HG03571 (cell line): ENCODE measurements at regions not wholly inside any gene's neighbourhood (a gene's known extent, or its start where the extent isn't known, plus 50 kb on each side); places are given as distances from the start of the nearest gene placed in this dataset.

Source experiments
- ATAC-seq: cut with Tn5 transposase; IDR thresholded peaks from one replicate; pipeline ENCODE4 v1.9.1; 2021; ENCODE audit not compliant: unreplicated experiment

DNA sequence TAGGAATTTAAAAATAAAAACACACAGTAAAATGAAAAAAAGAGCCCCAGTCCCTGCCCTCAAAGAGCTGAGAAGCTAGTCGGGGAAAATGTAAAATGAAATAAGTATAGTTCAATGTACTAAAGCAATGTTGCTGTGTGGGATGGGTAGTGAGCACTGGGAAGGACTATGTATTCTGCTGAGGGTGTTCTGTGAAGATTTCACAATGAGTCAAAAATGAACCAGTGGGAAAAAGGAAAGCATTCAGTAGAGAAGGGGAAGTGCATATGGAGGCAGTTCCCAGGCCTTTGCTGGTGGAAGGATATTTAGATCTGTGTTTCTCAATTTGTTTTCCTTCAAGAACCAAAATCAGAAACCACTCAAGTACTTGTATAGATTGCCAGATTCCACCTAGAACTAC lies 1094.7 kb upstream of the KLHL29 start:
- no peak for ATAC-seq

DNA sequence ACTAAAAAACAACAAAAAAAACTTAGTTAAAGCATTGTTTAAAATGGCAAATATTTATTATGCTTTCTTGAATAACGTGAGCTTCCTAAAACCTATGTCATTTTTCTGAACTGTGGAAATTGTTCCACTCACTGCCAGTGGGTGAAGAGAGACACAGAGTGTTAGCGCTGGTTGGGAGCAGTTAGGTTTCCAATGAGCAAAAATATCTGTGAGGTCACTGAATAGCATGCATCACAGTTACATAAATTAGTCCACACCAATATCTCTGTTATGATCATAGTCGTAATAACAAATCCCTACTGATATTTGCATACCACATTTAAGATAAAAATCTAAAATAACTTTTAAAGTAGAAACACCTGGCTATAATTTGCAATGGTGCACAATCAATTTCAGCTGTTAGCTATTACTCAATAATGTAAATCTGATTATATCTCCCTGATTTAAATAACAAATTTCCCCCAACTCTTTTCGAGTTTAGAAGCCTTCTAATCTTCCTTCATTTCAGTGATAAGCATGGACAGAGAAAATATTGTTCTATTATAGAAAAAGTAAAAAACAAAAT lies 1094.0 kb upstream of the KLHL29 start:
- ATAC-seq = no peak

DNA sequence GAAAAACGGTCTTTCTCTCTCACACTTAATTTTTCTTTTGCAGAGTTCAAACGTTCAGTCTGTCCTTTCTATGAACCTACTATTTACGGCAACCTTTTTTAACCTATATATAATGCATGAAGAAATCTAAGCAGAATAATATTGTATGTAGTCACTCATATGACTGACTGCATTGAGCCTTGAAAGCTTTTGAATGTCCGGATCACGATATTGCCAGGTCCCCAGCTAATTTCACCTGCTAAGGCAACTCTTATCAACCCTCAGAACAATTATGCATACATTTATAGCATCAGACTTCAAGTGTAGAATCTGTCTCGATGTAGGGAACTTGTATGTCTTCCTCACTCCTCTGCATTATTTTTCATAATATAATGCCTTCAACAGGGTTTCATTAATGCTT lies 1083.8 kb upstream of the KLHL29 start:
- ATAC-seq = no peak

DNA sequence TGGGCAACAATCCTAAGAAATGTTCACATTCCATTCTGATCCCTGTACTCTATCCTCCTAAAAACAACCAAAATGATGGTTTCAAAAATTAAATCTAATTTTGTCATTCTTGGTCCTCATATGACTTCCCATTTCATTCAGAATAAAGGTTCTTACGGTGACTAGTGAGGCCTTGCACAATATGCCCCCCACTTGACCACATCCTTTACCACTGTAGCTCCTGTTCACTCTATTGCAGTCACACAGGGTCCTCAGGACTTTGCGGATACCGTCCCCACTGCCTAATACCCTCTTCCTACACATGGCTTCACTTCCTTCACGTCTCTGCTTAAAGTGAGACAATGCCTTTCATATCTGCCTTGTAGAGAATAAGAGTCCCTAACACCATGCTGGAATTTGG lies 1058.7 kb upstream of the KLHL29 start:
- ATAC-seq = no peak

DNA sequence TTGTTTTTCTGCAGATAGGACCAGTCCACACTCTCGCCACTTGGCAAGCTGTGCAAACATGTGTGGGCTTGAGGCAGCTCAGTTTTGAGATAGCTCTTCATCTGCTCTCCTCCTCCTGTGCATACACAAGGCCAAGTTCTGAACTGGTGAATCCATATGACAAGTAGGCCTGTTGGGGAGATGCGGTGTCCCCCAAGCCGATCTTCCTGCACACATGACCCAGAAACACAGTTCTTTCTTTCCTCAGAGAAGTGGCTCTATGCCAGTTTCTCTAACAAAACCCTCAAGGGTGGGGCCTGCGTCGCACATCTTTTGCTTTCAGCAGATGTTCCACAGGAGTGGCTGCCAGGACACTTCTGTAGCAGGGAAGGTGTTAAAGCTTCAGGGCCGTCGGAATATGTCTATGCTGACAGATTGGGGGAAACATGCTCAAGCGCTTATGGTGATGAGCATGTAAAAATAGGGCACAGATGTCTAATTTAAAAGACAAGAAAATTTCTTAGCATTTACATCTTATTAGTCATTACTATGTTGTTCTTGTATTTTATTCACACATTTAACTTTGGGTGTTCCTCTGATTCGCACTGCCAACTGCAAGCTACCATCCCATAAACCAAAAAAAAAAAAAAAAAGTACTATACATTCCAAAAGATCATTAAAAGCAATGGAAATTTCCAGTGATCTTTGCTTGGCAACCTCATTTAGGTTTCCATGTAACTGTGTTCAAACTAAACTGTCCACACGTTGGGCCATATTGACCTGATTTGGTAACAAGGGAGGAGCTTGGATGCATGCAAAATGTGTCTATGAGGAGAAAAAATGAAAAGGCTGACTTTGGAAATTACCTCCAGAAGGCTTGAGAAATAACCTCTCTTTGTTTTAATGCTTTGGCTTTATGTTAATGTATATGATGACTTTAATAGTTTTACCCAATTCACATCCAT lies 1055.5 kb upstream of the KLHL29 start:
- ATAC-seq = no peak

DNA sequence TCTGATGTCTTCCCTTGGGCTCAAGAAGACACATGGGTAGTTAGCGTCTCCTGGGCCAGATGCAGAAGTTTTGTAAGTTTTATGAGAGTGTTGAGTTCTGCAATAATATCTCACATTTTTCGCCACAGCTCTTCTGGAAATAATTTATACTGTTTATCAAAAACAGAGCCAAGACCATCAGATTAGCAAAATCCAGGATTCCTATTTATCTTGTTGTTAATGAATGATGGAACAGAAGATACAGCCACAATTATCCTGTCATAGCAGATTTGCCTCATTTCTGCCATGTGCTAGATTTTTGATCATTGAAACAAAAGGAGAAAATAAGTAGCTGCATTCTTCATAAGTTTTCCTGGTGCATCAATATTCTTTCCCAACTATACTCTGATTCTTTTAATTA lies 1048.6 kb upstream of the KLHL29 start:
- no peak for ATAC-seq

DNA sequence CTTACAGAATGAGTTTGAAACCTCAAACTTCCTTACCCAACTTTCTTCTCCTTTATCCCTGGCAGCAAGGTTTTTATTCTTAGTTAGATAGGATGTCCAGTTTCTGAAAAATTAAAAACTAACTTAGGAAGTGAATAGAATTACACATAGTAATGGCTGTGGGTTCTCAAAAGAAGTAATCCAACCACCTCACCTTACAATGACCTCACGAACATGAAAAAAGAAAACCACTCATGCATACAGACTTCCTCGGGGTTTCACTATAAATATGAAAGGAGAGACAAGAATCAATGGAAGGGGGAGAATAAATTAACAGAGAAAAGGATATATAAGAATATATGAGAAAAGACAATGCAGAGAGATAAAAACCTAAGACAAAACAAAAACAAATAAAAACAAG lies 1044.3 kb upstream of the KLHL29 start:
- ATAC-seq = no peak

DNA sequence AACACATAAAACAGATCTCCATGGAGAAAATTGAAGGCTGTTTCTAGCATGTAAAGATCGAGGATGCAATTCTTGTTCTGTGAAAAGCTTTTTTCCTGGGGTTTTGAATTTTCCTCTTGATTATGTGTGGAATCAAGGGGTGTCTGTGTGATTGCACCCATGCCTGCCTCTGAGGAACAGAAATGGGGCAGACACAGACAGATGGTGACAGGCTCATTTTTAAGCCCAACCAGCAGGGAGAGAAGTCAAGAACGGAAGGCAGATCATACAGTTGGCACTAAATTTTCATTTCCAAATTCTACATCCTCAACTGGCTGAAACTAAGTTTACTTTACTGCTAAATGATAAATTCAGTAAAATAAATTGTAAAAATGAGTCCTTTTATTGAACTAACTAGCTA lies 1037.7 kb upstream of the KLHL29 start:
- ATAC-seq = no peak

DNA sequence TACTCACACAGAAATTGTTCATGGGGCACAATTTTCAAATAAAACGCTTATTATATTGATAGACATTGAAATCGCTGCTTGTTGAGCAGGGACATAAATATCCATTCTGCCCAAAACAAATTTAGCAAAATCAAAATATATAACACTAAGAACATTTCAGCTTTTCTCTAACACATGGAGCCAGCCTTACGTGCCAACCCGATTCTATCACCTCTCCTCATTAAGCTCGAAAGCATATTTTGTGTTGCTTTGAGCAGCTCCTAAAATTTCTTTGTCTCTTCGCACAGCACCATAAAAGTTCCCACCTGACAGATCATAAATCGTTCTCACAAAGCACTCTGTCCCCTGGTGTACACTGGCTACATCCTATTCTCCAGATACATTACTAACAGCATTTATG lies 1034.4 kb upstream of the KLHL29 start:
- no peak for ATAC-seq

DNA sequence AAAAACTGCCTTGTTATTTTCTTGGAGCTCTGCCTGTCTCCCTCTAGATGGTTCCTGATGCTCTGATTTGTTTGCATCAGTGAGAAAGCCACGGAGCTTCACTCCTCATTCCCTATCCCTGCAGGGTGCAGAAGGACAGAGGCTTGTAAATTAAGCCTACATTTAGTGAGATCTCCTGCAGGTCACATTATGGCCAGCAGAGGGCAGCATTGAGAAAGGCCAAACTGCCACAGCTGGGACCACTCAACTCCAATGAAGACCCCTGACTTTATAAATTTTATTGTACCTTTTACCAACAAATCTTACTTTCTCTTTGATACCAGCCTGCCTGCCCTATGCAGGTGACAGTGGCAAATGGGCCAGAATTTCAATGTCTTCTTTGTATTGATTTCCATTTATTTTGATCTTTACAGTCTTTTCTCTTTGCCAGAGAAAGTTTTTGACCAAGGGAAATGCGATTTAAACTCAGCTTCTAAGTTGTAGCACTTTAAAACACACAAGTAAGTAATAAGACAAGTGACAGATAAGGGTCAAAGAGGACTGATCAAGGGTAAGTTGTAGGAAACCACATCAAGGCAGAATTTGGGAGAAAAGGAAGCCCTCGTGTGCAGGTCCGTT lies 1029.1 kb upstream of the KLHL29 start:
- no peak for ATAC-seq

DNA sequence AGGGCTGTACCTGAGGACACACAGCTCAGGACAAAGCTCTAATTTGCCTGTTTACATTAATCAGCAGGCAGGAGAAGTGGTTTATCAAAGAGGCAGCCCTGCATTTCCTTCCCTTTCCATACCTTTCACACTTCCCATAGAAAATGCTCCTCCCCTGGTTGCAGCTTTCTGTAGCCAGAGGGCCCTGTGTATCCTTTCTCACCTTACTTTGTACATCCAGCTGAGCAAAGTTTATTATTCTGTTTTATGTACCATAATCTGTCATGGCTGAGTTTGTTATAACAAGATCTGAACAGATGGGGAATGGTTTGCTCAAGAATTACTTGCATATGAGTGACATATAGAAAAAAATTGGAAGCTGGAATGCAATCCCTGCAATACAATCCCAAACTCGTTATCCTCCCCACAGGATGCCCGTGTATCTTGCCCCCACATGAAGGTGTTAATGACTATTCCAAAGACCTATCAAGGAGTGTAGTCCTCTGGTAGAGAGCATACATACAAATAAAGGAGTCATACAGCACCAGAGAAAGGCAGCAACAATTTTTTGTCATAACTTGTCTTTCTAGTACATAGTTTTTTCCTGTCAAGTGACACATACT lies 1025.8 kb upstream of the KLHL29 start:
- no peak for ATAC-seq

DNA sequence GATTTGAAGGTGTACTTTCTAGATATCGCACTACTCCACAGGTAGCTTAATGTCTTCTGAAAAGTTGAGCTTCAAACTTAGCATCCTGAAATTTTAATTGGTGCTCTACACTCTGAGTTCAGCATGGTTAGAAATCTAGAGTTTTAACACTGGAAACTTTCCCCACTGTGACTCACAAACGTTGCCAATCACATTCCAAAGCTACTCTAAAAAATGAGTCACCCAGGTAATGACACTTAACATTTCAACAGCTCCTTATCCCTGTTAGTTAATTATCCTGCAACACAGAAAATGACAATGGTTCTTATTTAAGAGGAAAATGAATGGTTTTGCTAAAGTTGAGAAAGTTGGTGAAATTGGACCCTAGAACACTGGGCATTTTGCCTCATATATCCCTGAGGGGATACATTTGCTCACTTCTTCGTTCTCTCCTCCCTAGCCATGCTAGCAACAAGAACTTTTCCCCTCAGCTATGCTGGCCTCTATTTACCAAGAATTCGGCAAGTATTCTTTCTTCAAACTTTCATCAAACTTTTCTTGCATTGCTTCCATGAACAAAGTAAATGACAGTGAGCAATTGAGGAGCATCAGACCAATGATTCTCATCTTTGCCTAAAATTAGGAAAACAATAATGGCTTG lies 1024.1 kb upstream of the KLHL29 start:
- ATAC-seq = no peak

DNA sequence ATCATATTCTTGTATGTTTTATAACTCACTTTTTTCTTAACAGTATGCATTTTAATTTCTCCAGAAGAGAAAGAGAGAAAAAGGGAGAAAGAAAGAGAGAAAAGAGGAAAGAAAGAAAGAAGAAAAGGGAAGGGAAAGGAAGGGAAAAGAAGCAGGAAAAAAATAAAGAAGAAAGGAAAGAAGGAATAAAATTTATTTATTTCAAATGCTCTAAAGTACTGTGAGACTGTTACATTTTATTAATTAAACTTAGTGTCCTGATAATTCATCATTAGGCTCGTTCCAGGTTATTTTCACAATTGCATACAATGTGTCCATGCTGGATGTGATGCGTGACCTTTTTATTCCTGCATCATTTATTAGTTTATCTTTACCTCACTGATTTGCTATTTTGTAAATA lies 1023.4 kb upstream of the KLHL29 start:
- no peak for ATAC-seq

DNA sequence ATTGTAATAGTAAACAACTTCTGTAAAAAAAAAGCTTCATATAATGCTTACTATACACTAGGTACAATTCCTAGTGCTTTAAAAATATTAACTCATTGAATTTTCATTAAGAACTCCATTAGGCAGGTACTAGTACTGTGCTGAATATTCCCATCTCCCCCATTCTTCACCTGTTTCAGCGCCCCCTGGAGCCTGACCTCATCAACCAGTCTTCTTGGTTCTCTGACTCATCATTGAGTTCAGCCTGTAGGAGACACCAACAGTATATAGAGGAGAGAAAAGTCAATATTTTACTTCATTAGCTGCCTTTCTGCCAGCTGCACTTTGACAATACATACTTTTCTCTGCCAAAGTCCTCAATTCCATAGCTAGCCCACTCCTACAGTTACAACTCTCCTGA lies 1009.9 kb upstream of the KLHL29 start:
- ATAC-seq = no peak

DNA sequence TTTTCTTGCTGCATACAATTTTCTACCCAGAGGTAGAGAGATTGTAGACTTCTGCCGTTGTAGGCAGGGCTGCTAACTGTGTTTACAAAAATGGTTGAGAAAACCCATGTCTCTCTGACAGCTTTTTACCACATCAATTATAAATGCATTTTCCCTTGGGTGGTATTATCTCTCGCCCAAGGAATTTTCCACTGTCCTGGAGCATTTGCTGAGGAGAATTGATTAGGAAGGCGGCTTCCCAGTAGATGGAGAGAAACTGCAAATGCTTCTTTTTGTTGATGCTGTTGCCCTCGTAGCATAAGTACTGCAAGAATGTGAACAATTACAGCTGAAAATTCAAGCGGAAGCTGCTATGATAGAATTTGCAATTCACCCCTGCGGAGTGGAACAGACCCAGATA lies 1007.7 kb upstream of the KLHL29 start:
- ATAC-seq = no peak

DNA sequence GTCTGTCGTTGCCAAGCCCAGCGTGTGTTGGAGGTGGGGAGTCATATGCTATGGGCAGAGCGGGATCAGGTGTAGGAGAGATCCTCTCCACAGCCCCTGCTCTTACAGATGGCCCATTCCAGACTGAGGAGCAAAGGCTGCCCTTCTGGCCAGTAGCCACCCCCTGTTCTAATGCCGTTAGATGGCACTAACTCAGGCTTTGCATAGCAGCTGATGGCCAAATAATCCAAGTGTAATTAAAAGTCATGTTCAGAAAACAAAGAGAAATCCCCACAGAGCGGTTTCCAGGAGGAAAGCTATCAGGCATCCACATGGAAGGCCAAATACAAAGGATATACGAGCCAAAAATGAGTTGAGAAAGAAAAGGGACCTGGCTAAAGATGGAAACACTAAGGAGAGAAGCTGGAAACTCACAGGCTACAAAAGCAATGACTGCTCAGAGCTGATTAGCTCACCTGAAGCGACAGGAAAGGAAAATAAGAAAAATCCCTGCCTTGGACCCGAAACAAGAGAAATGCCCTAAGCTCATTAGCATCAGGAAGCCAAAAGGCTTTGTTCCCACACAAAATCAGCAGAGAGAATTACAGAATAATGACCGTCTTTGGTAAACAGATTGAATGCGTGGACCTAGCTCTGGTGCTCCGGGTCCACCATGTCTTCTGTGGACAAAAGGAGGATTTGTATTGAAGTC lies 1002.4 kb upstream of the KLHL29 start:
- ATAC-seq = no peak

DNA sequence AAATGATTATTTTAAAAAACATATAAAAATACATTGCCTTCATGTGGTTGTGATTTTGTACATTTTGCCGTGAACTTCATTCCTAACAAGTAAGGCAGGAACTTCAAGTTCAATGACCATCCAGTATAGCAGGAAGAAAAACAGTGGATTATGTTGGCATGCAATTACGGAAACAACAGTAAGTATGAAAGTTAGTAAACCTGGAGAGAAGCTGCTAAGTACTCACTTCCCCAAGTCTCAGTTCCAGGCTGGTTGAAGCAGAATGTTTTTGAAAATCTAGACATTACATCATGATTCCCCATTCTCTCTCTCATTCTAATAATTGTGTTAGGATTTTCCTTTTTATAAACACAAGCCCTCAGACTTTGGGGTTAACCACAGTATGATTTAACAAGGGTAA lies 987.1 kb upstream of the KLHL29 start:
- ATAC-seq = no peak

DNA sequence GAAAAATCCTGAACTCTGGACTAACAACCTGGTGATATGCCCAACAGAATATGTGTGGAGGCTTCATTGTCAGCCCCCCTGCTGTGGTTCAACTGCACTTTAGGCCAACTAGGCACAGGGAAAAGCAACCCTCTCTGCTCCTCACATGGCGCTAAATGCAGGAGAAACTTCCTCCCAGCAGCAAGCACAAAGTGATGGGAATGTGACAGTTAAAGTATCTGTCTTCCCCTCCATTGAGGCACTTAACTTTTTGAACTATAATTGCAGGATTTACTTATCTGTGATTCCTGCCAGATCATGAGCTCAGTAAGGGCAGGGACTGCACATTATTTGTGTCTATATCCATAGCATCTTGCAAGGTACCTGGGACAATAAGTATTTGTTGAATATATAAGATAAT lies 981.2 kb upstream of the KLHL29 start:
- no peak for ATAC-seq

DNA sequence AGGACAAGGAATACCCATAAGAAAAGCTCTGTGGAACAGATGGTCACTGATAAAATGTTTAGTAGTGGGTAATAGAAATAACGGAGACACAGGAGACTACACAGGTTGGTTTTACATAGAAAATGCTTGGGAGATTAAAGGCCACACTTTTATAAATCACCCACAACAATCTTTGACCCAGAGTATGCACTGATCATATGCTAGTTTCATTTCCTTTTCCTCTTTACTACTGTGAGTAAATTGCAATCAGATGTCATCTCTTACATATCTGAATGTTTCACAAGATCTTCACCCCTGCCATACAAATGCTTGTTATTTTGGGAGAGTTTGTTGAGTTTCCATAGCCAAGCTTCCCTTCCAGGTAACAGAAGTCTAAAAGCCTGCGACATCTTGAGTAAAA lies 978.4 kb upstream of the KLHL29 start:
- ATAC-seq = no peak

DNA sequence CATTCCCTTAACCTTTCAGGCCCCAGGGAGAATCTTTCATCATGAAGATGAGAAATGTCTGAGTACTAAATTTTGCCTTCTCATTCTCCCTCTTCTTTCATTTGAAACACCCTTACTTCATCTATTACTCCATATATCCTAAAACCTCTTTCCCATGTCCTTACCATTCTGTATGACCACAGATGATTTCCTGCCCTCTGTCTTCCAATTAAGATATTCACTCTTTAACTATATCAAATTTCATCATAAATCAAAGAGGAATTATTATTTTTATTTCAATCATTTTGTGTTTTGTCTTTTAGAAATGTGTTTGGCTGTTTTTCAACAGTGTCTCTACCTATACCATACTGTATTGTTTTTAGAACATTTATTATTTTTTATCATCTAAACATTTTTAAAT lies 964.9 kb upstream of the KLHL29 start:
- ATAC-seq = no peak

DNA sequence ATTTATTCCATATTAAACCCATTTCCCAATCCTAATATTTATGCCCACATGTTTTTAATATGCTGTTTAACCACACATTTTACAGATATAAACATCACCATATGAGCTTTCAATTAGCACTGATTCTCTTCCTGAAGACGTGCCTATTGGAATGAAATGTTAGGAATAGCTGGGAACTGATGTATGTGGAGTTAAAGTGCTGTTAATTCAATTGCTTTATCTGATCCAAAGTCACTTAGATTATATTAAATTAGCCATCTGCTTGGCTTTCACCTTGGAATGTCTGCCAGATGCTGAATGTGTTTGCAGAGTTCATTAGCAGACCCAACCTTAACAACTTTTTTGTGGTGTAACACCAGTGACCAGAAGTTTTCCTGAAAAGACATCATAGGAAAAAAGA lies 942.9 kb upstream of the KLHL29 start:
- no peak for ATAC-seq
